ENCODE measurements at regions not wholly inside any gene's neighbourhood (a gene's known extent, or its start where the extent isn't known, plus 50 kb on each side); places are given as distances from the start of the nearest gene placed in this dataset.

- TF ChIP-seq CTCF (conservative IDR thresholded peaks at IDR 0.05) = no peak
- H3K27me3 ChIP-seq (ENCODE audit: control insufficient read depth, insufficient read depth, low read length, poor library complexity, severe bottlenecking) = no peaks in the 10 kb centered on the region
- Mint-ChIP-seq H3K27ac (no peak overlapping the region), H3K36me3 (ENCODE audit: low read depth) (peaks cover 17% of the 10 kb centered on the region), H3K4me3 (no peak overlapping the region), H3K27me3 (ENCODE audit: insufficient read depth) (no peaks in the 10 kb centered on the region), H3K9me3 (peaks cover 21% of the 10 kb centered on the region), H3K4me1 (peaks cover 14% of the 10 kb centered on the region)
- no peak overlapping the region for H3K9ac ChIP-seq (ENCODE audit: extremely low read depth, low read length, poor library complexity, severe bottlenecking)
- no peak overlapping the region for H3K27ac ChIP-seq (ENCODE audit: low read depth, low read length)
- 40 to 50% methylated on average over 1 of the region's 1 CpG for WGBS, 2 experiments (ENCODE audit: insufficient coverage in 1 of 2, insufficient read length in 1 of 2)
- no peak for DNase-seq
- no peaks in the 10 kb centered on the region for H3K4me1 ChIP-seq (ENCODE audit: control insufficient read depth, insufficient read depth, low read length)
- no peak overlapping the region for H3K4me3 ChIP-seq (ENCODE audit: low read length)
- peaks cover 28% of the 10 kb centered on the region for H3K9me3 ChIP-seq (ENCODE audit: control insufficient read depth, low read length)
- peaks cover 5% of the 10 kb centered on the region for H3K36me3 ChIP-seq (ENCODE audit: control insufficient read depth, insufficient read depth, low read length)
Observed at GRCh38 chr2:103144837-103145236, 383.0 kb downstream of the TMEM182 start.

GRCh38 chr2:103145739-103146138 lies 383.9 kb downstream of the TMEM182 start:
- no peaks in the 10 kb centered on the region for H3K27me3 Mint-ChIP-seq (ENCODE audit: insufficient read depth)
- no peak overlapping the region for H3K27ac Mint-ChIP-seq
- Histone ChIP-seq H3K4me1 (ENCODE audit: control insufficient read depth, insufficient read depth, low read length) (no peaks in the 10 kb centered on the region), H3K4me3 (ENCODE audit: low read length) (no peak overlapping the region), H3K27ac (ENCODE audit: low read depth, low read length) (no peak overlapping the region), H3K36me3 (ENCODE audit: control insufficient read depth, insufficient read depth, low read length) (peaks cover 5% of the 10 kb centered on the region), H3K9me3 (ENCODE audit: control insufficient read depth, low read length) (peaks cover 28% of the 10 kb centered on the region), H3K27me3 (ENCODE audit: control insufficient read depth, insufficient read depth, low read length, poor library complexity, severe bottlenecking) (no peaks in the 10 kb centered on the region), H3K9ac (ENCODE audit: extremely low read depth, low read length, poor library complexity, severe bottlenecking) (no peak overlapping the region)
- WGBS, 2 experiments (ENCODE audit: insufficient coverage in 1 of 2, insufficient read length in 1 of 2) = 86 to 90% methylated on average over 1 of the region's 1 CpG
- no peak for TF ChIP-seq CTCF (conservative IDR thresholded peaks at IDR 0.05)
- no peak for DNase-seq
- peaks cover 21% of the 10 kb centered on the region for H3K9me3 Mint-ChIP-seq
- no peak overlapping the region for H3K4me3 Mint-ChIP-seq
- peaks cover 6% of the 10 kb centered on the region for H3K4me1 Mint-ChIP-seq
- H3K36me3 Mint-ChIP-seq (ENCODE audit: low read depth) = peaks cover 17% of the 10 kb centered on the region

GRCh38 chr2:103151046-103151445 lies 389.2 kb downstream of the TMEM182 start:
- no peak overlapping the region for H3K4me3 ChIP-seq (ENCODE audit: low read length)
- DNase-seq = no peak
- Mint-ChIP-seq H3K9me3 (peaks cover 10% of the 10 kb centered on the region), H3K27me3 (ENCODE audit: insufficient read depth) (no peaks in the 10 kb centered on the region), H3K4me3 (no peak overlapping the region), H3K27ac (no peak overlapping the region), H3K36me3 (ENCODE audit: low read depth) (peaks cover 5% of the 10 kb centered on the region), H3K4me1 (no peaks in the 10 kb centered on the region)
- TF ChIP-seq CTCF (conservative IDR thresholded peaks at IDR 0.05) = no peak
- H3K27ac ChIP-seq (ENCODE audit: low read depth, low read length) = no peak overlapping the region
- peaks cover 12% of the 10 kb centered on the region for H3K9me3 ChIP-seq (ENCODE audit: control insufficient read depth, low read length)
- H3K9ac ChIP-seq (ENCODE audit: extremely low read depth, low read length, poor library complexity, severe bottlenecking) = no peak overlapping the region
- no peaks in the 10 kb centered on the region for H3K4me1 ChIP-seq (ENCODE audit: control insufficient read depth, insufficient read depth, low read length)
- no peaks in the 10 kb centered on the region for H3K36me3 ChIP-seq (ENCODE audit: control insufficient read depth, insufficient read depth, low read length)
- H3K27me3 ChIP-seq (ENCODE audit: control insufficient read depth, insufficient read depth, low read length, poor library complexity, severe bottlenecking) = no peaks in the 10 kb centered on the region
- 96 to 98% methylated on average over 3 of the region's 3 CpGs for WGBS, 2 experiments (ENCODE audit: insufficient coverage in 1 of 2, insufficient read length in 1 of 2)

Data from endodermal cell (in vitro differentiated cells).